M059J (cell line): ENCODE measurements at regions not wholly inside any gene's neighbourhood (a gene's known extent, or its start where the extent isn't known, plus 50 kb on each side); places are given as distances from the start of the nearest gene placed in this dataset.

ENCODE experiments used
- DNase-seq: peaks from one replicate; pipeline ENCODE4 v3.0.0-alpha.2; 2012; ENCODE audit warnings: low read depth

GRCh38 chr3:5428607-5429516 is 241.4 kb downstream of the EDEM1 start:
- DNase-seq = no peak

GRCh38 chr3:5429517-5429890 is 242.0 kb downstream of the EDEM1 start:
- no peak for DNase-seq

GRCh38 chr3:5430701-5431100 is 243.2 kb downstream of the EDEM1 start:
- DNase-seq = no peak

GRCh38 chr3:5431146-5431545 is 243.6 kb downstream of the EDEM1 start:
- no peak for DNase-seq

- no peak for DNase-seq
Measured at GRCh38 chr3:5431811-5432378, 244.4 kb downstream of the EDEM1 start.

- DNase-seq = no peak
Measured at GRCh38 chr3:5437296-5437782, 249.8 kb downstream of the EDEM1 start.

GRCh38 chr3:5437783-5438323 is 250.3 kb downstream of the EDEM1 start:
- DNase-seq = no peak

- no peak for DNase-seq
Measured at GRCh38 chr3:5441401-5441800, 253.9 kb downstream of the EDEM1 start.

GRCh38 chr3:5442106-5442785 is 254.7 kb downstream of the EDEM1 start:
- no peak for DNase-seq

- no peak for DNase-seq
Measured at GRCh38 chr3:5442786-5443138, 255.3 kb downstream of the EDEM1 start.

GRCh38 chr3:5444253-5444652 is 256.7 kb downstream of the EDEM1 start:
- no peak for DNase-seq

- DNase-seq = no peak
Measured at GRCh38 chr3:5445676-5446201, 258.2 kb downstream of the EDEM1 start.

GRCh38 chr3:5448246-5448645 is 260.7 kb downstream of the EDEM1 start:
- no peak for DNase-seq

- no peak for DNase-seq
Measured at GRCh38 chr3:5448816-5449215, 261.3 kb downstream of the EDEM1 start.

- no peak for DNase-seq
Measured at GRCh38 chr3:5456199-5456598, 268.7 kb downstream of the EDEM1 start.

GRCh38 chr3:5458526-5458925 is 271.0 kb downstream of the EDEM1 start:
- no peak for DNase-seq

- DNase-seq = no peak
Measured at GRCh38 chr3:5462086-5462485, 274.6 kb downstream of the EDEM1 start.

- no peak for DNase-seq
Measured at GRCh38 chr3:5463991-5464390, 276.5 kb downstream of the EDEM1 start.

- no peak for DNase-seq
Measured at GRCh38 chr3:5464649-5465048, 277.1 kb downstream of the EDEM1 start.

- no peak for DNase-seq
Measured at GRCh38 chr3:5465183-5465582, 277.7 kb downstream of the EDEM1 start.

- no peak for DNase-seq
Measured at GRCh38 chr3:5466065-5466464, 278.6 kb downstream of the EDEM1 start.

GRCh38 chr3:5466717-5467116 is 279.2 kb downstream of the EDEM1 start:
- DNase-seq = no peak
